Uterus (tissue), 3 donors: ENCODE measurements at regions not wholly inside any gene's neighbourhood (a gene's known extent, or its start where the extent isn't known, plus 50 kb on each side); places are given as distances from the start of the nearest gene placed in this dataset.

Source experiments
- DNase-seq, 2 donors: peaks; one replicate each; pipeline ENCODE4 v3.0.0-alpha.2; 2019 to 2020
- H3K27ac ChIP-seq, 2 donors: fragments of 200-600 bp; sonication (generic); 1 replicate in 1 of 2; 2 replicates in 1 of 2; pipeline ENCODE4 v1.5.1; 2016 to 2018
- H3K27me3 ChIP-seq, 2 donors: fragments of 200-600 bp; sonication (generic); one replicate each; pipeline ENCODE4 v1.5.1; 2018 to 2019; ENCODE audit warnings: control low read depth in 1 of 2
- H3K36me3 ChIP-seq, 2 donors: fragments of 200-600 bp; sonication (generic); one replicate each; pipeline ENCODE4 v1.5.1; 2019; ENCODE audit warnings: control low read depth in 1 of 2
- H3K4me1 ChIP-seq, 2 donors: fragments of 200-600 bp; sonication (generic); one replicate each; pipeline ENCODE4 v1.5.1; 2018 to 2019; ENCODE audit warnings: control low read depth in 1 of 2
- H3K4me3 ChIP-seq, 2 donors: fragments of 200-600 bp; sonication (generic); 1 replicate in 1 of 2; 2 replicates in 1 of 2; pipeline ENCODE4 v1.5.1; 2018 to 2019; ENCODE audit warnings: mild to moderate bottlenecking in 1 of 2
- H3K9me3 ChIP-seq, 2 donors: fragments of 200-600 bp; sonication (generic); one replicate each; pipeline ENCODE4 v1.5.1; 2019; ENCODE audit warnings: control low read depth in 1 of 2
- CTCF ChIP-seq, 4 experiments: fragments of 200-600 bp in 2 of 4; fragments of 450-650 bp in 2 of 4; sonication (generic) in 2 of 4; IDR thresholded peaks; one replicate each; pipeline ENCODE4 v1.5.1; 2016 to 2019; ENCODE audit warnings: antibody characterized with exemption in 4 of 4, mild to moderate bottlenecking in 2 of 4, moderate library complexity in 1 of 4
- POLR2A ChIP-seq, 2 donors: fragments of 450-650 bp; IDR thresholded peaks; one replicate each; pipeline ENCODE4 v1.6.1; 2016; ENCODE audit warnings: antibody characterized with exemption in 2 of 2, mild to moderate bottlenecking in 1 of 2, moderate library complexity in 1 of 2
- intact Hi-C: fragments of 100-400 bp; cut with DNase I; formaldehyde crosslinking; loops from one replicate; pipeline ENCODE4 v1.15.1; 2023; ENCODE audit warnings: low total_unique reads
- donor health status: DM: yes; HTN: yes; CAD: no.

- no peak for DNase-seq
- H3K4me3 ChIP-seq, result no peak overlapping the region
- H3K4me1 ChIP-seq, result no peaks in the 10 kb centered on the region
- H3K36me3 ChIP-seq, result no peaks in the 10 kb centered on the region
- no peaks in the 10 kb centered on the region for H3K27me3 ChIP-seq
- H3K9me3 ChIP-seq, result no peaks in the 10 kb centered on the region
- TF ChIP-seq CTCF (IDR thresholded peaks at IDR 0.05), result no peak
- no peak for TF ChIP-seq POLR2A (IDR thresholded peaks at IDR 0.05)
- intact Hi-C loops, result no loop called here
- H3K27ac ChIP-seq, result no peak overlapping the region
Observed at GRCh38 chr10:58028597-58029366, 238.9 kb downstream of the IPMK start.

GRCh38 chr10:58027426-58027825 is 240.3 kb downstream of the IPMK start:
- no peaks in the 10 kb centered on the region for H3K4me1 ChIP-seq
- intact Hi-C loops, result no loop called here
- no peak overlapping the region for H3K4me3 ChIP-seq
- H3K9me3 ChIP-seq, result no peaks in the 10 kb centered on the region
- no peak for DNase-seq
- H3K36me3 ChIP-seq, result no peaks in the 10 kb centered on the region
- H3K27ac ChIP-seq, result no peak overlapping the region
- H3K27me3 ChIP-seq, result no peaks in the 10 kb centered on the region
- no peak for TF ChIP-seq POLR2A (IDR thresholded peaks at IDR 0.05)
- no peak for TF ChIP-seq CTCF (IDR thresholded peaks at IDR 0.05)

GRCh38 chr10:58026036-58026435 is 241.7 kb downstream of the IPMK start:
- Histone ChIP-seq H3K4me3 (no peak overlapping the region), H3K27me3 (no peaks in the 10 kb centered on the region), H3K27ac (no peak overlapping the region), H3K9me3 (no peaks in the 10 kb centered on the region), H3K4me1 (no peaks in the 10 kb centered on the region), H3K36me3 (no peaks in the 10 kb centered on the region)
- TF ChIP-seq CTCF (IDR thresholded peaks at IDR 0.05) (no peak), POLR2A (IDR thresholded peaks at IDR 0.05) (no peak)
- no peak for DNase-seq
- intact Hi-C loops, result no loop called here

- no peaks in the 10 kb centered on the region for H3K27me3 ChIP-seq
- no peak for DNase-seq
- H3K9me3 ChIP-seq, result no peaks in the 10 kb centered on the region
- intact Hi-C loops, result no loop called here
- no peak overlapping the region for H3K4me3 ChIP-seq
- H3K27ac ChIP-seq, result no peak overlapping the region
- H3K4me1 ChIP-seq, result no peaks in the 10 kb centered on the region
- TF ChIP-seq POLR2A (IDR thresholded peaks at IDR 0.05), result no peak
- no peak for TF ChIP-seq CTCF (IDR thresholded peaks at IDR 0.05)
- no peaks in the 10 kb centered on the region for H3K36me3 ChIP-seq
Observed at GRCh38 chr10:58023341-58024073, 244.2 kb downstream of the IPMK start.

GRCh38 chr10:58019863-58020537 is 247.7 kb downstream of the IPMK start:
- no peak for DNase-seq
- Histone ChIP-seq H3K4me3 (no peak overlapping the region), H3K9me3 (no peaks in the 10 kb centered on the region), H3K36me3 (no peaks in the 10 kb centered on the region), H3K27ac (no peak overlapping the region), H3K27me3 (no peaks in the 10 kb centered on the region), H3K4me1 (no peaks in the 10 kb centered on the region)
- TF ChIP-seq POLR2A (IDR thresholded peaks at IDR 0.05), result no peak
- no peak for TF ChIP-seq CTCF (IDR thresholded peaks at IDR 0.05)
- intact Hi-C loops, result no loop called here
